ENCODE measurements at regions not wholly inside any gene's neighbourhood (a gene's known extent, or its start where the extent isn't known, plus 50 kb on each side); places are given as distances from the start of the nearest gene placed in this dataset.
A peak's percentile ranks its signal among the peaks of the same experiment; 100 is the strongest.
"Not testable (repeated sequence)": the region's sequence is repeated elsewhere in the genome, so short reads cannot be mapped to it uniquely, and the experiment has no call there.

- H3K79me2 ChIP-seq (ENCODE audit: insufficient read depth, low read length): no peaks in the 10 kb centered on the region
- H3K4me1 ChIP-seq (ENCODE audit: insufficient read depth, low read length): no peaks in the 10 kb centered on the region
- no peak overlapping the region for H3K4me2 ChIP-seq (ENCODE audit: insufficient read depth, low read length)
- no peak overlapping the region for H2AFZ ChIP-seq (ENCODE audit: low read length)
- no peak overlapping the region for H3K4me3 ChIP-seq (ENCODE audit: insufficient read depth, low read length)
- no peak for DNase-seq (ENCODE audit: insufficient read length, low spot score, missing footprints)
- H4K20me1 ChIP-seq (ENCODE audit: insufficient read depth, low read length): no peaks in the 10 kb centered on the region
- TF ChIP-seq CTCF (IDR thresholded peaks at IDR 0.05; ENCODE audit: extremely low read depth, low read depth, low read length): no peak
- no peaks in the 10 kb centered on the region for H3K27me3 ChIP-seq (ENCODE audit: insufficient read depth, low read length)
- no peaks in the 10 kb centered on the region for H3K9me3 ChIP-seq (ENCODE audit: low read depth, low read length)
- H3K27ac ChIP-seq (ENCODE audit: low read depth, low read length): no peak overlapping the region
- no peaks in the 10 kb centered on the region for H3K36me3 ChIP-seq (ENCODE audit: insufficient read depth, low read length)
Measured at GRCh38 chr3:154829929-154830328, 250.2 kb upstream of the MME start.

GRCh38 chr3:154819491-154819890 lies 260.6 kb upstream of the MME start:
- H3K9me3 ChIP-seq (ENCODE audit: low read depth, low read length): no peaks in the 10 kb centered on the region
- no peak overlapping the region for H3K4me2 ChIP-seq (ENCODE audit: insufficient read depth, low read length)
- no peak overlapping the region for H2AFZ ChIP-seq (ENCODE audit: low read length)
- H3K4me1 ChIP-seq (ENCODE audit: insufficient read depth, low read length): no peaks in the 10 kb centered on the region
- H3K4me3 ChIP-seq (ENCODE audit: insufficient read depth, low read length): no peak overlapping the region
- H3K27me3 ChIP-seq (ENCODE audit: insufficient read depth, low read length): no peaks in the 10 kb centered on the region
- no peaks in the 10 kb centered on the region for H4K20me1 ChIP-seq (ENCODE audit: insufficient read depth, low read length)
- no peaks in the 10 kb centered on the region for H3K36me3 ChIP-seq (ENCODE audit: insufficient read depth, low read length)
- no peak for DNase-seq (ENCODE audit: insufficient read length, low spot score, missing footprints)
- H3K27ac ChIP-seq (ENCODE audit: low read depth, low read length): no peak overlapping the region
- H3K79me2 ChIP-seq (ENCODE audit: insufficient read depth, low read length): no peaks in the 10 kb centered on the region
- TF ChIP-seq CTCF (IDR thresholded peaks at IDR 0.05; ENCODE audit: extremely low read depth, low read depth, low read length): no peak

GRCh38 chr3:154818676-154819255 lies 261.4 kb upstream of the MME start:
- H3K4me1 ChIP-seq (ENCODE audit: insufficient read depth, low read length): no peaks in the 10 kb centered on the region
- H3K27me3 ChIP-seq (ENCODE audit: insufficient read depth, low read length): no peaks in the 10 kb centered on the region
- H3K27ac ChIP-seq (ENCODE audit: low read depth, low read length): no peak overlapping the region
- TF ChIP-seq CTCF (IDR thresholded peaks at IDR 0.05; ENCODE audit: extremely low read depth, low read depth, low read length): no peak
- H3K9me3 ChIP-seq (ENCODE audit: low read depth, low read length): no peaks in the 10 kb centered on the region
- H3K4me2 ChIP-seq (ENCODE audit: insufficient read depth, low read length): no peak overlapping the region
- no peak for DNase-seq (ENCODE audit: insufficient read length, low spot score, missing footprints)
- H2AFZ ChIP-seq (ENCODE audit: low read length): peak overlapping the region; percentile 57
- H3K36me3 ChIP-seq (ENCODE audit: insufficient read depth, low read length): no peaks in the 10 kb centered on the region
- no peak overlapping the region for H3K4me3 ChIP-seq (ENCODE audit: insufficient read depth, low read length)
- H4K20me1 ChIP-seq (ENCODE audit: insufficient read depth, low read length): no peaks in the 10 kb centered on the region
- H3K79me2 ChIP-seq (ENCODE audit: insufficient read depth, low read length): no peaks in the 10 kb centered on the region

- H3K79me2 ChIP-seq (ENCODE audit: insufficient read depth, low read length); H4K20me1 ChIP-seq (ENCODE audit: insufficient read depth, low read length); H3K4me3 ChIP-seq (ENCODE audit: insufficient read depth, low read length); H3K27ac ChIP-seq (ENCODE audit: low read depth, low read length); H3K4me2 ChIP-seq (ENCODE audit: insufficient read depth, low read length); H2AFZ ChIP-seq (ENCODE audit: low read length); H3K27me3 ChIP-seq (ENCODE audit: insufficient read depth, low read length); DNase-seq (ENCODE audit: insufficient read length, low spot score, missing footprints); H3K4me1 ChIP-seq (ENCODE audit: insufficient read depth, low read length); H3K9me3 ChIP-seq (ENCODE audit: low read depth, low read length); H3K36me3 ChIP-seq (ENCODE audit: insufficient read depth, low read length): not testable (repeated sequence)
Measured at GRCh38 chr3:154810017-154810416, 270.1 kb upstream of the MME start.
